T1000 (cell line): ENCODE measurements at regions not wholly inside any gene's neighbourhood (a gene's known extent, or its start where the extent isn't known, plus 50 kb on each side); places are given as distances from the start of the nearest gene placed in this dataset.
A peak's percentile ranks its signal among the peaks of the same experiment; 100 is the strongest.

ENCODE experiments used
- DNase-seq: peaks from one replicate; lab custom pipeline; 2025; ENCODE audit warnings: mixed read lengths; lab: John Stamatoyannopoulos, UW

DNA sequence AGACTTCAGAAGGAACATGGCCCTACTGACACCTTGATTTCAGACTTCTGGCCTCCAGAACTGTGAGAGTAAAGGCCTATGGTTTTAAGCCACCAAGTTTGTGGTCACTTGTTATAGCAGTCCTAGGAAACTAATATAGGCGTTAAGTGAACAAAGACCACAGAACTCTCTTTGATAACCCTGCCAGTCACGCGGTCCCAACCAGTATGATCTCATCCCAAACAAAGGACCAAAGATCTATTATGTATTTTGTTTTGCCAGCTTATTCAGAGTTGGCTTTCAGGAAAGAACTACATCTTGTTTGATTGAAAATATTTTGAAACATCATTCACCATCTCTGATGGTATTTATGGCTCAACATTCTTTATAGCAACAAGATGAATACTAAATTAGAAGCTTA, 294.4 kb upstream of the SLCO3A1 start:
- no peak for DNase-seq

DNA sequence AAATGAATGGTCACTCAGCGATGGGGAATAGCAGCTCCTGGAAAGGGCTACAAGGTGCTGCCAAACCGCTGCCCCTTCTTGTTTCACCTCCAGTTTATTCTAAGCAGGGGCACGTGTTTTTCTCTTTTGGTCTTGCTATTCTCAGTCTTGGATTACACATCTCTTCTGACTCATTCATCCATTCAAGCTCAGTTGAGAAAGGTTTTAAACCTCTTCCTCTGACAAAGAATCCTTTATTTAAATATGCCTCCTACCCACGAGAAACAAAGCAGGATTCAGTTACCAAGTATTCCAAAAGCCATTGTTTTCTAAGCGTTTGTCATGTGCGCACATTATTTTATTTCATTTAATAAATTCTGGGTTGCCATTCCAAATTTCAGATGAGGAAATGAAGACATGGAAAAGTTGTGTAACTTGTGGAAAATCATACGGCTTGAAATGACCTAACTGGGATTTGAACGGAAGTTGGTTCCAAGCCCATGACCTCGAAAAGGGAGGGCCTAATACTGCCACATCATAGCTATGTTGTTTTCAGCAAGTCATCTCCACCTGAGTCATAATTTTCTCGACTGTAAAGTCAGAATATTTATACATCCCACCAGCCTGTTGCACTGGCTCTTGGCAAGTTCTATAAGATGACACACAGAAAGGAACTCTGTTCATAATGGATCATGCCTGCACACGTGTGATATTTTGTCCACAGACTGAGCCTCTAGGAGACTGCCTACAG, 292.0 kb upstream of the SLCO3A1 start:
- DNase-seq, result peak; percentile 59

- no peak for DNase-seq
Measured at GRCh38 chr15:91562698-91563097, 290.8 kb upstream of the SLCO3A1 start.

GRCh38 chr15:91564631-91565030, 288.9 kb upstream of the SLCO3A1 start:
- DNase-seq, result no peak

GRCh38 chr15:91566141-91566540, 287.4 kb upstream of the SLCO3A1 start:
- no peak for DNase-seq

DNA sequence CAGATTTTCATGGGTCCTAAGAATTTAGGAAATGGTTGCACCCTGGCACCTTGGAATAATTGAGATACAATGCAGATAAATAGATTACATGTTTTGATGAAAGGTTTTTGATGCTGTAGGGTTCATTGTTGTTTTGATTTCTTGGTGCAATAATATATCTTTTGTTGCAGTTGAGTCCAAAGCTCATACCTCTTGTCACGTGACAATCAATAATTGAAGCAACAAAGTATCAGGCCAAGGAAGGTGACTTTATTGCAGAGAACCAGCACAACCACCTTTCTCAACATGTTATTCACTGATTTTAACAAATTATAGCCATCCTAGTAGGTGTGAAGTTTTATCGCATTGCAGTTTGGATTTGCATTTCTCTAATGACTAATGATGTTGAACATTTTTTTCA, 285.5 kb upstream of the SLCO3A1 start:
- no peak for DNase-seq

DNA sequence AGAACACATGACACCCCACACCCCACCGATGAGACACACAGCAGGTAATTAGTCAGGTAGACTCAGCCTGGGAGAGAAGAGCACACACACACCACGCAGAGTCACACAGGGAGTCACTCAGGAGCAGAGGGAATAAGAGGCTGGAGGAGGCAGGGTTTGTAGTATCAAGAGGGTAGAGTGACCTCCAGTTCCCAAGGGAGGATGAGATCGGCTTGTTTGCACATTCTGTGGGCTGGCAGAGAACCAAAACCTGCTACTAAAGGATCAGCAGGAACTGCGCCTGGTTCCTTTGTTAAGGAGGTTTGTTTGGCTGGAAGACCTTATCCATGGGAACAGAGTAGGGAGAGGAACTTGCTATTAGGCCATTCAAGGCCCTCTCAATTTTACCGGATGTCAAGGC, 281.4 kb upstream of the SLCO3A1 start:
- DNase-seq, result peak; percentile 59

GRCh38 chr15:91576096-91576495, 277.4 kb upstream of the SLCO3A1 start:
- DNase-seq, result no peak

DNA sequence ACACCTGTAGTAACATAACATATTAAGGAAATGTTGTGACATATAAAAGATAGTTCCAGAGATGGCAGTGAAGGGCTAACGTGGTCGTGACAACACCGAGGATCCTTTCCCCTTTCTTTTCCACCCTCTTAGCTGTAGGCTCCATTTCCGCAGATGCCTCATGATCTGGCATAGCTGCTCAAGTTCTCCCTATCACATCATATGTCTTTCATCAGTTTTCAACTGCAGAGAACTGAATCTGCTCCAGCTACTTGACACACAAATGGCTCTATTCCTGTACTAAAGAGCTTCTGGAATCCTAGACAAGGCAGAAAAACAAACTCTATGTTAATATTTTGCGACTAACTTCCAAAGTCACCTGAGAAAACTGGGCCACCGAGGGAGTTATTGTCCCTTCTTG, 275.0 kb upstream of the SLCO3A1 start:
- DNase-seq, result no peak

- no peak for DNase-seq
Measured at GRCh38 chr15:91584895-91585294, 268.6 kb upstream of the SLCO3A1 start.

DNA sequence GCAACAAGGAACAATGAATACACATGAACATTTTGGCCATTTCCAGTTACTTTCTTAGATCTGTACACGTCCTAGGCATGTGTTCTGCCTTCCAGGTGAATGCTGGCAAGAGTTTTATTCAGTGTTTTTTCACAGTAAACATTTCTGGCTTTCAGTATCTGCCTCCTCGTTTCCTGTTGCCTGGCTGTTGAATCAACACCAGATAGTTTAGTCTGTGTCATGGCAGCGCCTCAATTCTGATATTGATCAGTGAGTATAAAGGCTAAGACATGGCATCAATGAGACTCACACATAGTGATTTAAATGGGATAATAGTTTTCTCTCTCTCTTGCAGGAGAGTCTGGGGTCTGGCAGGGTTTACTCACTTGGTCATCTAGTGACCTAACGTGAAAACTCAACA, 266.9 kb upstream of the SLCO3A1 start:
- no peak for DNase-seq

DNA sequence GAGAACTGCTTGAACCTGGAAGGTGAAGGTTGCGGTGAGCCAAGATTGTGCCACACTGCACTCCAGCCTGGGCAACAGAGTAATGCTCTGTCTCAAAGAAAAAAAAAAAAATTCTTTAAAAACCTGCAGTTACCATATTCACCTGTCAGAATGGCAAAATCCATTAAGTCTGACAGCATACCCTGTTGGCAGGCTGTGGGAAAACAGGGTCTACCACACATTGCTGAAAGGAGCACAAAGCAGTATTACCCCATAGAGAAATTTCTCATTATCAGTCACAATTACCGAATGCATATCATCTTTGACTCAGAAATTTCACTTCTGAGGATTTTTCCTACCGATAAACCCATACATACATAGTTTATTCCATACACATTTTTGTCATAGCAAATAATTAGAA, 264.1 kb upstream of the SLCO3A1 start:
- DNase-seq, result no peak

- DNase-seq, result no peak
Measured at GRCh38 chr15:91592567-91592966, 260.9 kb upstream of the SLCO3A1 start.

DNA sequence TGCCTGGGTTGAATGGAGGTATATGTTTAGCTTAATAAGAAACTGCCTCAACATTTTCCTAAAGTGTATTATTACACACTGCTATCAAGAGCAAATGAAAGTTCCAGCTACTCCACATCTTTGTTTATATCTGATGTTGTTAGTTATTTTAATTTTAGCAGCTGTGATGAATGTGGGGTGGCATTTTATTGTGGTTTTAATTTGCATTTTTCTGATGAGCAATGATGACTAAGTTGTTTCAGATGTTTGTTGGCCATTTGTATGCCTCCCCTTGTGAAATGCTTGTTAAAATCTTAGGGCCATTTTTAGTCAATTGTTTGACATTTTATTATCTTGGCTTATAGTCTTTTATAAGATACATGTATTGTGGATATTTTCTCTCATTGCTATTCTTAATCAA, 260.4 kb upstream of the SLCO3A1 start:
- DNase-seq, result no peak

GRCh38 chr15:91593653-91594052, 259.9 kb upstream of the SLCO3A1 start:
- DNase-seq, result no peak

GRCh38 chr15:91599261-91599660, 254.2 kb upstream of the SLCO3A1 start:
- no peak for DNase-seq

DNA sequence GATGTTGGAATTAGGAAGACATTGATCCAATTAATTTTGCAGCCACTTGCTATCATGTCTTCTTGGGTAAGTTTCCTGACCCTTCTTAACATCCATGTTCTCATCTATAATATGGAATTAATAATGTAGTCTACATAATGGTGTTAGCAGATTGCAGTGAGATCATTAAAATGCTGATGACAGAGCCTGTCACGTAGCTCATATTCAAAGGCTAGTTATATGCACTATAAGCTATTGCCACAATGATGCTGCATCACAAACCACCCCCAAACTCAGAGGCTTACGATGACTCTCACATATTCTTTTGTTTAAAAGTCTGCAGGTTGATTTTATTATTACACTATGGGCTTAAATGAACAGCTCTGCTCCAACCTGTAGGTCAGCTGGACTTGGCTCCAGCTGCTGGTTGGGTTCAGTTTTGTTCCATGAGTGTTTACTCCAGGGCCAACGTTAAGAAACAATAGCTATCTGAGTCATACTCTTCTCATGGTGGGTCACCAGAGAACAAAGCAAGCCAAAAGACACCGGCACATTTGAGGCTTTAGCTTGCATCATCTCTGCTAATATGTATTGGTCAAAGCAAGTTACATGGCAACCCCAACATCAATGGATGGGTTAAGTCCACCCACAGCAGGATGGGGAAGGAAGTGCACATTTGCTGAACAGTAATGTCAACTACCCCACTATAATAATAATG, 250.0 kb upstream of the SLCO3A1 start:
- DNase-seq, result no peak

GRCh38 chr15:91604122-91604521, 249.4 kb upstream of the SLCO3A1 start:
- no peak for DNase-seq

GRCh38 chr15:91605576-91605975, 247.9 kb upstream of the SLCO3A1 start:
- no peak for DNase-seq

DNA sequence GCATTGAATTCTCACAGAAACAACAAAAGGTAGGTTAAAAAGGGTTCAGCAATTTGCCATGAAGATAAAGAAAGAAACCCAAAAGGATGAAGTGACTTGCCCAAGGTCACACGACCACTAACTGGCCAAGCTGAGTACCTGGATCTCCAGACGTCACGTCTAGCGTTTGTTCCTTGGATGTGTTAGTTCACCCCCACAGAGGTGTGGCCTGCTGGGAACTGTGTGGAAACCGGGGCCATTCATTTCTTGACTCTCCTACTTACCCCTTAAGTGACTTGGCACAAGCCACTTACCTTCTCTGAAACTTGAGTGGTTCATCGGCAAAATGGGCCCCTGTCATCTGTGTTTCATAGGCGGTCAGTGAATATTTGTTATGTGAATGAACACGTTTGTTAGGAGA, 244.3 kb upstream of the SLCO3A1 start:
- no peak for DNase-seq

- DNase-seq, result no peak
Measured at GRCh38 chr15:91609966-91610365, 243.5 kb upstream of the SLCO3A1 start.

DNA sequence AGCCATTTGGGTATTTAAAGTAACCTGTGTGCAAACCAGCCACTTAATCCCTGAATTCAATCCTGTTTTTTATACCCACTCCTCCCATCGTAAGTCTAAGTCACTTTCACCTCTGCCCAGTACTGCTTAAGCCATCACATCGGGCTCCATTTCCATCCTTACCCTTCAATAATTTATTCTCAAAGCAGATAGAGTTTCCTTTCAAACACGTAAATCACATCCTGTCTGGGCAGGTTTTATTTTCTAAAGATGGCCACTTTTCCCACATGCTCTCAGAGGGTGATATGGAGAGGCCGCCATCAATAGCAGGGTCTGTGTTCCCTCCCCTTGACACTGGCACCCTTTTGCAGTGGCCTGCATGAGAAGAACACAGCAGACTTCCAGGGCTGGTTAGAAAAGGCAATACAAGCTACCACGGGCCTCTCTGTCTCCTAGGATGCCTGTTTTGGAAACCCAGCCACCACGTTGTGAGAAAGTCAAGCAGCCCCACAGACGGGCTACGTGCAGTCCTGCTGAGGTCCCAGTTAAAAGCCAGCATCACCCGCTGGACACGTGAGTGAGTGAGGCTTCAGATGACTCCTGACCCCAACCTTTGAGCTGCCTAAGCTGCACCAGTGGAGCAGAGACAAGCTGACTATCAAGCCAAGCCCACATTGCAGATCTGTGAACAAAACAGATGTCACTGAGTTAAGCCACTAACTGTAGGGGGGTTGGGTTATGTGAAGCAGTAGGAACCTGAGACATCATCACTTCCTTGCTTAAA, 241.8 kb upstream of the SLCO3A1 start:
- no peak for DNase-seq

DNA sequence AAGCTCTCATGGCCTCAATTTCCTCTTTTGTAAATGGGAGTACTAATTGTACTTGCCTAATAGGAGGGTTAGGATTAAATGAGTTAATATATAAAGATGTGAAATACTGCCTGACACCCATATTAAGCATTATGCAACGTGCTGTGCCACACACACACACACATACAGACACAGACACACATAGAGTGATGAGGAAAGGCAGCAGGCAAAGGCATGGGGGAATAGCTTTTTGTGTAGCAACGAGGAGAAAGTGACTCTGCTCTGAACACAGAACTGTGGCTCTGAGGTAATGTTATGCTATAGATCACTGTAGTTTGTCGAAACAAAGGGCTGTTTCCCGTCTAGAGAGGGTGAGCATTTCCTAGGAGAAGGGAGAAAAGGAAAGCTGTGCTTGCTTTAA, 233.3 kb upstream of the SLCO3A1 start:
- DNase-seq, result no peak
